NCI-H1105 (cell line): ENCODE measurements at regions not wholly inside any gene's neighbourhood (a gene's known extent, or its start where the extent isn't known, plus 50 kb on each side); places are given as distances from the start of the nearest gene placed in this dataset.

Source experiments
- DNase-seq: peaks from one replicate; lab custom pipeline; 2025; lab: John Stamatoyannopoulos, UW

GRCh38 chr2:22826703-22827102 is 558.3 kb upstream of the KLHL29 start:
- DNase-seq = no peak

GRCh38 chr2:22829791-22830190 is 555.2 kb upstream of the KLHL29 start:
- no peak for DNase-seq

- DNase-seq = no peak
These were observed 552.8 kb upstream of the KLHL29 start for GRCh38 chr2:22832196-22832595.

GRCh38 chr2:22838461-22838860 is 546.5 kb upstream of the KLHL29 start:
- DNase-seq = no peak

GRCh38 chr2:22842205-22842869 is 542.6 kb upstream of the KLHL29 start:
- no peak for DNase-seq

GRCh38 chr2:22843919-22844537 is 541.0 kb upstream of the KLHL29 start:
- no peak for DNase-seq

- no peak for DNase-seq
These were observed 534.7 kb upstream of the KLHL29 start for GRCh38 chr2:22850310-22850709.

GRCh38 chr2:22854588-22854987 is 530.4 kb upstream of the KLHL29 start:
- DNase-seq = no peak

GRCh38 chr2:22855081-22855480 is 529.9 kb upstream of the KLHL29 start:
- no peak for DNase-seq

- DNase-seq = no peak
These were observed 529.2 kb upstream of the KLHL29 start for GRCh38 chr2:22855761-22856184.

- DNase-seq = no peak
These were observed 517.0 kb upstream of the KLHL29 start for GRCh38 chr2:22867973-22868372.

- no peak for DNase-seq
These were observed 506.9 kb upstream of the KLHL29 start for GRCh38 chr2:22878121-22878520.

GRCh38 chr2:22879009-22879863 is 505.7 kb upstream of the KLHL29 start:
- no peak for DNase-seq

- no peak for DNase-seq
These were observed 504.8 kb upstream of the KLHL29 start for GRCh38 chr2:22880161-22880560.

- no peak for DNase-seq
These were observed 503.0 kb upstream of the KLHL29 start for GRCh38 chr2:22882011-22882410.

- no peak for DNase-seq
These were observed 502.3 kb upstream of the KLHL29 start for GRCh38 chr2:22882643-22883042.

GRCh38 chr2:22883054-22883453 is 501.9 kb upstream of the KLHL29 start:
- DNase-seq = no peak

- no peak for DNase-seq
These were observed 499.7 kb upstream of the KLHL29 start for GRCh38 chr2:22885245-22885644.

GRCh38 chr2:22887426-22887825 is 497.6 kb upstream of the KLHL29 start:
- DNase-seq = no peak

- no peak for DNase-seq
These were observed 497.1 kb upstream of the KLHL29 start for GRCh38 chr2:22887845-22888244.

GRCh38 chr2:22890132-22890531 is 494.8 kb upstream of the KLHL29 start:
- no peak for DNase-seq

GRCh38 chr2:22893761-22894517 is 491.0 kb upstream of the KLHL29 start:
- DNase-seq = no peak
